CD4-positive, alpha-beta T cell treated with Interleukin-6 at 100 ng/mL for 8 hours (primary cell): ENCODE measurements at regions not wholly inside any gene's neighbourhood (a gene's known extent, or its start where the extent isn't known, plus 50 kb on each side); places are given as distances from the start of the nearest gene placed in this dataset.

Experiments used
- DNase-seq: peaks from one replicate; pipeline ENCODE4 v3.0.0-alpha.2; 2020; ENCODE audit warnings: mixed read lengths, low spot score

GRCh38 chr3:102529452-102529851, 94.6 kb downstream of the ZPLD1 start:
- DNase-seq, result no peak

- DNase-seq, result no peak
Observed at GRCh38 chr3:102530415-102531181, 95.8 kb downstream of the ZPLD1 start.

GRCh38 chr3:102531686-102532085, 96.9 kb downstream of the ZPLD1 start:
- no peak for DNase-seq

GRCh38 chr3:102532901-102533300, 98.1 kb downstream of the ZPLD1 start:
- no peak for DNase-seq

- DNase-seq, result no peak
Observed at GRCh38 chr3:102533784-102534183, 99.0 kb downstream of the ZPLD1 start.

- DNase-seq, result peak; percentile 2
Observed at GRCh38 chr3:102536456-102536855, 101.6 kb downstream of the ZPLD1 start.

GRCh38 chr3:102537123-102537522, 102.3 kb downstream of the ZPLD1 start:
- DNase-seq, result no peak

- DNase-seq, result no peak
Observed at GRCh38 chr3:102544741-102545140, 109.9 kb downstream of the ZPLD1 start.

- DNase-seq, result no peak
Observed at GRCh38 chr3:102545276-102545675, 110.5 kb downstream of the ZPLD1 start.

- no peak for DNase-seq
Observed at GRCh38 chr3:102553876-102554275, 119.1 kb downstream of the ZPLD1 start.

- DNase-seq, result no peak
Observed at GRCh38 chr3:102570511-102570910, 135.7 kb downstream of the ZPLD1 start.

- no peak for DNase-seq
Observed at GRCh38 chr3:102571006-102571405, 136.2 kb downstream of the ZPLD1 start.

- DNase-seq, result no peak
Observed at GRCh38 chr3:102571720-102572384, 137.0 kb downstream of the ZPLD1 start.

GRCh38 chr3:102573483-102574028, 138.7 kb downstream of the ZPLD1 start:
- DNase-seq, result no peak

- no peak for DNase-seq
Observed at GRCh38 chr3:102574355-102574754, 139.5 kb downstream of the ZPLD1 start.

- DNase-seq, result no peak
Observed at GRCh38 chr3:102576651-102577050, 141.8 kb downstream of the ZPLD1 start.

- no peak for DNase-seq
Observed at GRCh38 chr3:102577082-102577789, 142.4 kb downstream of the ZPLD1 start.

GRCh38 chr3:102580760-102581159, 145.9 kb downstream of the ZPLD1 start:
- DNase-seq, result no peak

- no peak for DNase-seq
Observed at GRCh38 chr3:102586485-102586884, 151.7 kb downstream of the ZPLD1 start.

- no peak for DNase-seq
Observed at GRCh38 chr3:102593812-102594602, 159.2 kb downstream of the ZPLD1 start.

- no peak for DNase-seq
Observed at GRCh38 chr3:102595057-102595456, 160.2 kb downstream of the ZPLD1 start.
